ENCODE measurements at regions not wholly inside any gene's neighbourhood (a gene's known extent, or its start where the extent isn't known, plus 50 kb on each side); places are given as distances from the start of the nearest gene placed in this dataset.

- no peak for DNase-seq (ENCODE audit: low read depth)
- no peak overlapping the region for H3K4me3 ChIP-seq (ENCODE audit: low read length)
- no peak for TF ChIP-seq CTCF (conservative IDR thresholded peaks at IDR 0.05; ENCODE audit: low read length)
These were observed 705.1 kb upstream of the GRM7 start for GRCh38 chr3:6155650-6156338.

- DNase-seq (ENCODE audit: low read depth), result no peak
- no peak overlapping the region for H3K4me3 ChIP-seq (ENCODE audit: low read length)
- no peak for TF ChIP-seq CTCF (conservative IDR thresholded peaks at IDR 0.05; ENCODE audit: low read length)
These were observed 695.0 kb upstream of the GRM7 start for GRCh38 chr3:6165951-6166350.

GRCh38 chr3:6168256-6168655 lies 692.7 kb upstream of the GRM7 start:
- no peak for TF ChIP-seq CTCF (conservative IDR thresholded peaks at IDR 0.05; ENCODE audit: low read length)
- no peak for DNase-seq (ENCODE audit: low read depth)

GRCh38 chr3:6172871-6173642 lies 687.9 kb upstream of the GRM7 start:
- no peak overlapping the region for H3K4me3 ChIP-seq (ENCODE audit: low read length)
- TF ChIP-seq CTCF (conservative IDR thresholded peaks at IDR 0.05; ENCODE audit: low read length), result no peak
- DNase-seq (ENCODE audit: low read depth), result no peak

More at GRCh38 chr3:6168256-6168655, 692.7 kb upstream of the GRM7 start:
- H3K4me3 ChIP-seq (ENCODE audit: low read length), result no peak overlapping the region

- no peak for DNase-seq (ENCODE audit: low read depth)
- H3K4me3 ChIP-seq (ENCODE audit: low read length), result no peak overlapping the region
- TF ChIP-seq CTCF (conservative IDR thresholded peaks at IDR 0.05; ENCODE audit: low read length), result no peak
These were observed 683.5 kb upstream of the GRM7 start for GRCh38 chr3:6177417-6177816.

GRCh38 chr3:6179761-6180160 lies 681.2 kb upstream of the GRM7 start:
- TF ChIP-seq CTCF (conservative IDR thresholded peaks at IDR 0.05; ENCODE audit: low read length), result no peak
- peak; percentile 6 for DNase-seq (ENCODE audit: low read depth)
- H3K4me3 ChIP-seq (ENCODE audit: low read length), result no peak overlapping the region

GRCh38 chr3:6180171-6180570 lies 680.7 kb upstream of the GRM7 start:
- no peak overlapping the region for H3K4me3 ChIP-seq (ENCODE audit: low read length)
- no peak for TF ChIP-seq CTCF (conservative IDR thresholded peaks at IDR 0.05; ENCODE audit: low read length)
- no peak for DNase-seq (ENCODE audit: low read depth)

Measured in AG10803 (cell line).